ENCODE measurements at regions not wholly inside any gene's neighbourhood (a gene's known extent, or its start where the extent isn't known, plus 50 kb on each side); places are given as distances from the start of the nearest gene placed in this dataset.
"Not testable (repeated sequence)": the region's sequence is repeated elsewhere in the genome, so short reads cannot be mapped to it uniquely, and the experiment has no call there.

DNA sequence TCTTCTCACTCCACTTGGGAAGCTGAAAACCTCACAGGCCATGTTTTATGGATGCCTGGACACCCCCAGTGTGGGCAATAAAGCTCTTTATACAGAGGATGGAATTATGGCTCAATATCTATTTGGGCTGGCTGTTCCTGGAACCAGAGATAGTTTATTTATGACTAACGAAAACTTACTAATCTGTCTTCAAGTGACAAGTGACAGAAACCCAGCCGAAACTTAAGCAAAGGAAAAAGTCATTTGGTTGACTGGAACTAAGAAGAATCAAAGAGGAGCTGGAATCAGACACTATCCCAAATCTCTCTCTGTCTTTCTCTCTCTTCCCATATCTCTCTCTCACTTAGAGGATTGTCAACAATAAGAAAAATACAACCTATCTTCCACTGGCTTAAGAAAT, 78.3 kb upstream of the CDK6 start:
- no peak for ATAC-seq
- no peak for DNase-seq

DNA sequence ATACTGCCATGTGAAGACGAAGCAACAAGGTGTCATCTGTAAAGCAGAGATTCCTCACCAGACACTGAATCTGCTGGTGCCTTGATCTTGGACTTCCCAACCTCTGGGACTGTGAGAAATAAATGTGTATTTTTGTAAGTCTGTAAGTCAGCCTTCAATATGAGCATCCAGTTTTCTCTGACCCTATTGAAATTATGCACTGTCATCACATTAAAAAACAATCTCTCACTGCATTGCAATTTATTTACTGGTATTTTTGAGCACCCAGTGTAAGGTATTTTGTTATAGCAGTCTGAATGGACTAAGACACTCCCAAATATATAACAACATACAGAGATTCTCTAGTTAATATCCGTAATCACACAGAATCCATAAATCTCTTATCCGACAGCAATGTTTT, 77.5 kb upstream of the CDK6 start:
- no peak for ATAC-seq
- no peak for DNase-seq

DNA sequence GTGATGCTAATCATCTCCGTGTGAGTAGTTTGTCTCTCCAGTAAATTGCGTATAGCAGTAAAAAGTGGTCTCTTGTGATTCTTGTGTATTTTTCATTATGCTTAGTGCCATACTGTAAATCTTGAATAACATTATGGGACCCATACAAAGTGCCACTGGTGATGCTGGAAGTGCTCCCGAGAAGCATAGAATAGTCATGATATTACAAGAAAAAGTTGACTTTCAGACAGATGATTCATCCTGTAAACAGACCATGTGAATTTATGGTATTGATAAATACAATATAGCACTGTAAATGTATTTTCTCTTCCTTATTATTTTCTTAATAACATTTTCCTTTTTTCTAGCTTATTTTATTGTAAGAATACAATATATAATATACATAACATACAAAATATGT, 74.6 kb upstream of the CDK6 start:
- ATAC-seq (no peak), DNase-seq (no peak)

DNA sequence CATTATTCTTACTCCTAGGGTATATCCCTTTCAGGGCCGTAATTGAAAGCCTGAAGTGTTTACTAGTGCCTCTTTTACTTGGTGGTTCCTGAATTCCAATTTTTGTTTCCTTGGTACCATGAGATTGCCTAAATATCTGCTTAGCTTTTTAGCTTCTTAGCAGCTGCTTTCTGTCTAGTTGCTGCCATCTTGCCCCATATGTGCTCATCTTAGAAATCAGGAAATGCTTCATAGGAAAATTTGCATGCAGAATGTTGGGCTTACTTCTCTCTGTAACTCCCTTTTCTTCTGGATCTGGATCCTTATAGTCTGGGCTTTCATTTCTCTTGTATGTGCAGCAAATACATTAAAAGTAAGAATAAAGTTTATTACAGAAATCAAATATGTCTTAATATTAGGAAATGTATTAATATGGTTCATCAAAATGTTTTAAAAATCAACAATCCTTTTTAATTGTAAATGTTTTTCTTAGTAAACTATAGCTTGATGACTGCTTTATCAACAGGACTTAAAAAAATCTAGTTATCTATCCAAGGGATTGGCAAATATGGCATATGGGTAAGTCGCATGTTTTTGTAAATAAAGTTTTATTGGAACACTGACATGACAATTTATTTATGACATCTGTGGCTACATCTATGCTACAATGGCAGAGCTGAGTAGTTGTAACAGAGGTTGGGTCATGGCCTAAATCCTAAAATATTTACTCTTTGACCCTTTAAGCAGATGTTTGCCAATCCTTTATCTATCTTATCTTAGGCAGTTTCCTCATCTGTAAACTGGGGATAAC, 73.5 kb upstream of the CDK6 start:
- DNase-seq (no peak), ATAC-seq (no peak)

DNA sequence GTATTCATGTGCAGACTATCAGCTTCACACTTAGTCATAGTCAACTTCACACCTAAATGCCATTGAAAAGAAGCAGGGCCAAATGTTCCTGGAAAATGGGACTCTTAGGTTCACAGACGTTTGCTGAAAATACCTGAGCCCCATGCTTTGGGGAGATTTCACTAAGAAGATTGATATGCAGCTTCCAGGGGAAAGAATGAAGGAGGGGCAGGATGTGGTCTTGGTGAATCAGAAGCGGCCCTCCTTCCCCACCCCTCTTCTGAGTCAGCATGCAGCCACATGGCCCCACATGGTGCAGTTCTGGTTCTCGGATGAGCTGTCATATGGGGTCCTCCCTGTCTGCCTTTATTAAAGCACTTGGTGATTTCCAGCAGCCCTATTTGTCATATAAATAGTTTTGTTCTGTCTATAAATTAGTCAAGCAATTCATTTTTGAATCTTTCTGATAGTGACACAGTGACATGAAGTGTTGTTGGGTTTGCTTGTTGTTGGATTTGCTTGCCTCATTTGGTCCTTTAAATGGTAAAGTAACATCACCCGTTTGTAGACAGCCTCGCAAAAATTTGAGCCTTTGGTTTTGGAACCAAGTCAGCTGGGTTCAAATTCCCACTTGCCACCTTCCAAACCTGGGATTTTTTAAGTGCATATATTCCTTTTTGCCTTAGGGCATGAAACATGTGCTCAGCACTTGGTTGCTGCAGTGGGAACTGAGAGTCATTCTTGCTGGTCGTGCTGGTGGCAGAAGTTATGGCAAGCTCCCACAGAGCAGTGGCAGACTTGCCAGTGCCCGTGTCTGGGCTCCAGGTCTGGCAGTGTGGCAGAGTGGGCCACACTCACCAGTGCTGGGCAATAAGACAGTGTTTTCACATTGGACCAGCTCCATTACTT, 68.1 kb upstream of the CDK6 start:
- peak; percentile 99 for ATAC-seq
- peak; percentile 83 for DNase-seq

DNA sequence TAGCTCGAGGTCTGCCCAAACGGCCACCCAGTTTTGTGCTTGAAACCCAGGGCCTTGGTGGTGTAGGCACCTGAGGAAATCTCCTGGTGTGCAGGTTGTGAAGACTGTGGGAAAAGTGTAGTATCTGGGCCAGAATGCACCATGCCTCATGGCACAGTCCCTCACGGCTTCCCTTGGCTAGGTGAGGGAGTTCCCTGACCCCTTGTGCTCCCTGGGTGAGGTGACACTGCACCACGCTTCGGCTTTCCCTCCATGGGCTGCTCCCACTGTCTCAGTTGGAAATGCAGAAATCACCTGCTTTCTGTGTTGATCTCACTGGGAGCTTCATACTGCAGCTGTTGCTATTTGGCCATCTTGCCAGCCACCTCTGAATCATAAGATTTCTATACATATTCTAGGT, 62.4 kb upstream of the CDK6 start:
- DNase-seq (no peak), ATAC-seq (no peak)

DNA sequence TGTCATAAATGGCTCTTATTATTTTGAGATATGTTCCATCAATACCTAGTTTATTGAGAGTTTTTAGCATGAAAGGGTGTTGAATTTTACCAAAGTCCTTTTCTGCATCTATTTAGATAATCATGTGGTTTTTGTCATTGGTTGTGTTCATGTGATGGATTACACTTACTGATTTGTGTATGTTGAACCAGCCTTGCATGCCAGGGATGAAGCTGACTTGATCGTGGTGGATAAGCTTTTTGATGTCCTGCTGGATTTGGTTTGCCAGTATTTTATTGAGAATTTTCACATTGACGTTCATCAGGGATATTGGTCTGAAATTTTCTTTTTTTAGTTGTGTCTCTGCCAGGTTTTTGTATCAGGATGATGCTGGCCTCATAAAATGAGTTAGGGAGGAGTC, 58.5 kb upstream of the CDK6 start:
- not testable (repeated sequence) for DNase-seq, ATAC-seq

DNA sequence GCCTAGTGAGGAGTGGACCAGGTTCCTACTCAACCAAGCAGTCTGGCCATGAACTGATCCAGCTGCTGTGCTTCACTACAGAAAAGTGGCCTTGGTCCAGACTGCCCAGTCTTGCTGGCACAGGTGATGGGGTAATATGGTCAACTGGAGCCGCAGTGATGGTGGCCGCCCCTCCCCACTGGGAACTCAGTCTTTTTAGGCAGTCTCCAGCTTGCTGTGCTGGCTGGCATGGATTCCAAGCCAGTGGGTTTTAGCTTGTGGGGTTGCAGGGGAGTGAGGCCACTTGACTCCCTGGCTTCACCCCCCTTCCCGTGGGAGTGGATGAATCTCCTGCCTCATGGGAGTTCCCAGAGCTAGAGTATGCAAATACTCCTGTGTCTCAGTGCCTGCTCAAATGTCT, 52.7 kb upstream of the CDK6 start:
- no peak for ATAC-seq
- DNase-seq = no peak
